Neural cell (in vitro differentiated cells): ENCODE measurements at regions not wholly inside any gene's neighbourhood (a gene's known extent, or its start where the extent isn't known, plus 50 kb on each side); places are given as distances from the start of the nearest gene placed in this dataset.

ENCODE experiments used
- CTCF ChIP-seq: fragments of 450-650 bp; IDR thresholded peaks from 2 replicates; pipeline ENCODE4 v1.5.1; 2014; ENCODE audit warnings: antibody characterized with exemption, mild to moderate bottlenecking, moderate library complexity; ENCODE audit not compliant: poor library complexity, severe bottlenecking
- SMC3 ChIP-seq: fragments of 450-650 bp; conservative IDR thresholded peaks from 2 replicates; pipeline ENCODE4 v1.6.1; 2014; ENCODE audit warnings: antibody characterized with exemption, mild to moderate bottlenecking, moderate library complexity; ENCODE audit not compliant: poor library complexity

- no peak for TF ChIP-seq CTCF
- no peak for TF ChIP-seq SMC3
Measured at GRCh38 chr2:144114760-144115159, 405.2 kb downstream of the ZEB2 start.
